ENCODE measurements at regions not wholly inside any gene's neighbourhood (a gene's known extent, or its start where the extent isn't known, plus 50 kb on each side); places are given as distances from the start of the nearest gene placed in this dataset.

DNA sequence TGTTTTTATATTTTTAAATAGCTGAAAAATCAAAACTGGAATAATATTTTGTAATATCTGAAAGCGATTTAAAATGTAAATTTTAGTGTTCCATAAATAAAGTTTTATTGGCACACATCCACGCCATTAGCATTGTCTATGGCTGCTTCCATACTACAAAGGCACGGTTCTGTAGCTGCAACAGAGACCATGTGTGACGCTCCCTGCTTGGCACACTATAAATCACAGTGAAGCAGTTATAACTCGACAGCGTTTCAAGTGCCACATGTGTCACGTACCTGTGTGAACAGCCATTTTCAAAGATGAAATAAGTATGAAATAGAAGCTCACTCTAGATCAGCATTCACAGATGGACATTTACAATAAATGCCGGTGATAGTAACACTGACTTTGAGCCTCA, 810.1 kb upstream of the WWC1 start:
- Histone ChIP-seq H3K4me3 (replicated peaks in 1 of 3; ENCODE audit: insufficient read depth in 1 of 3, low read depth in 2 of 3, low read length in 3 of 3) (no peak overlapping the region), H3K36me3 (replicated peaks in 1 of 2; ENCODE audit: control insufficient read depth in 1 of 2, insufficient read depth in 2 of 2, low read length in 2 of 2) (no peaks in the 10 kb centered on the region), H2AFZ (ENCODE audit: low read length) (no peak overlapping the region), H3K79me2 (ENCODE audit: insufficient read depth, low read length) (no peaks in the 10 kb centered on the region), H3K9me3 (ENCODE audit: low read length) (no peaks in the 10 kb centered on the region), H3K9ac (ENCODE audit: insufficient read depth, low read depth, low read length) (no peak overlapping the region), H3K27me3 (ENCODE audit: control insufficient read depth in 1 of 2, insufficient read depth in 2 of 2, low read length in 2 of 2) (no peaks in the 10 kb centered on the region), H3K4me1 (ENCODE audit: insufficient read depth, low read length) (no peaks in the 10 kb centered on the region), H3K4me2 (ENCODE audit: low read depth, low read length) (no peak overlapping the region), H3K27ac (ENCODE audit: extremely low read length, insufficient read depth, low read length) (no peak overlapping the region), H4K20me1 (ENCODE audit: insufficient read depth, low read length) (no peaks in the 10 kb centered on the region)
- ATAC-seq (no peak), FAIRE-seq (no peak), DNase-seq (ENCODE audit: low spot score) (no peak)
- POLR2A ChIA-PET, result no interaction called here
- in situ Hi-C loops (cut with HindIII; ENCODE audit: extremely low pct_ligation_motif_present, low pct_unique_long_range_greater_than_20kb), result no loop called here
- intact Hi-C loops (cut with micrococcal nuclease; ENCODE audit: unreplicated experiment), result loop anchor here (5.0 kb wide), 1 partner anchor 701 kb away; no protein-coding TSS in a partner anchor
- no TSS peak for BruUV-seq (replicated peaks)
- no peak for TF ChIP-seq ZNF451 (CRISPR knock-in tag; IDR thresholded peaks at IDR 0.05)
- TF ChIP-seq RFXAP (CRISPR knock-in tag; IDR thresholded peaks at IDR 0.05; ENCODE audit: borderline replicate concordance), result no peak
- TF ChIP-seq ATF1 (CRISPR knock-in tag; IDR thresholded peaks at IDR 0.05), result no peak
- TF ChIP-seq PHF5A (CRISPR knock-in tag; IDR thresholded peaks at IDR 0.05; ENCODE audit: low read depth, unreplicated experiment), result no peak
- TF ChIP-seq ZFP41 (CRISPR knock-in tag; IDR thresholded peaks at IDR 0.05; ENCODE audit: borderline replicate concordance), result no peak
- TF ChIP-seq, protein P1, sequence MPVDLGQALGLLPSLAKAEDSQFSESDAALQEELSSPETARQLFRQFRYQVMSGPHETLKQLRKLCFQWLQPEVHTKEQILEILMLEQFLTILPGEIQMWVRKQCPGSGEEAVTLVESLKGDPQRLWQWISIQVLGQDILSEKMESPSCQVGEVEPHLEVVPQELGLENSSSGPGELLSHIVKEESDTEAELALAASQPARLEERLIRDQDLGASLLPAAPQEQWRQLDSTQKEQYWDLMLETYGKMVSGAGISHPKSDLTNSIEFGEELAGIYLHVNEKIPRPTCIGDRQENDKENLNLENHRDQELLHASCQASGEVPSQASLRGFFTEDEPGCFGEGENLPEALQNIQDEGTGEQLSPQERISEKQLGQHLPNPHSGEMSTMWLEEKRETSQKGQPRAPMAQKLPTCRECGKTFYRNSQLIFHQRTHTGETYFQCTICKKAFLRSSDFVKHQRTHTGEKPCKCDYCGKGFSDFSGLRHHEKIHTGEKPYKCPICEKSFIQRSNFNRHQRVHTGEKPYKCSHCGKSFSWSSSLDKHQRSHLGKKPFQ (CRISPR knock-in tag; IDR thresholded peaks at IDR 0.05; ENCODE audit: insufficient replicate concordance), result no peak
- no peak for TF ChIP-seq ZNF326 (CRISPR knock-in tag; IDR thresholded peaks at IDR 0.05; ENCODE audit: borderline replicate concordance)
- TF ChIP-seq RXRA (CRISPR knock-in tag; IDR thresholded peaks at IDR 0.05), result no peak
- no peak for TF ChIP-seq ZFY (CRISPR knock-in tag; IDR thresholded peaks at IDR 0.05)
- TF ChIP-seq MAFK (conservative IDR thresholded peaks at IDR 0.05 in 1 of 2, IDR thresholded peaks at IDR 0.05 in 1 of 2; ENCODE audit: low read length in 2 of 2), result no peak
- TF ChIP-seq TBX3 (IDR thresholded peaks at IDR 0.05; ENCODE audit: borderline replicate concordance), result no peak
- TF ChIP-seq, protein P2, sequence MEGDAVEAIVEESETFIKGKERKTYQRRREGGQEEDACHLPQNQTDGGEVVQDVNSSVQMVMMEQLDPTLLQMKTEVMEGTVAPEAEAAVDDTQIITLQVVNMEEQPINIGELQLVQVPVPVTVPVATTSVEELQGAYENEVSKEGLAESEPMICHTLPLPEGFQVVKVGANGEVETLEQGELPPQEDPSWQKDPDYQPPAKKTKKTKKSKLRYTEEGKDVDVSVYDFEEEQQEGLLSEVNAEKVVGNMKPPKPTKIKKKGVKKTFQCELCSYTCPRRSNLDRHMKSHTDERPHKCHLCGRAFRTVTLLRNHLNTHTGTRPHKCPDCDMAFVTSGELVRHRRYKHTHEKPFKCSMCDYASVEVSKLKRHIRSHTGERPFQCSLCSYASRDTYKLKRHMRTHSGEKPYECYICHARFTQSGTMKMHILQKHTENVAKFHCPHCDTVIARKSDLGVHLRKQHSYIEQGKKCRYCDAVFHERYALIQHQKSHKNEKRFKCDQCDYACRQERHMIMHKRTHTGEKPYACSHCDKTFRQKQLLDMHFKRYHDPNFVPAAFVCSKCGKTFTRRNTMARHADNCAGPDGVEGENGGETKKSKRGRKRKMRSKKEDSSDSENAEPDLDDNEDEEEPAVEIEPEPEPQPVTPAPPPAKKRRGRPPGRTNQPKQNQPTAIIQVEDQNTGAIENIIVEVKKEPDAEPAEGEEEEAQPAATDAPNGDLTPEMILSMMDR (CRISPR knock-in tag; IDR thresholded peaks at IDR 0.05), result no peak
- TF ChIP-seq ZNF205 (CRISPR knock-in tag; IDR thresholded peaks at IDR 0.05), result no peak
- no peak for TF ChIP-seq ZNF589 (CRISPR knock-in tag; conservative IDR thresholded peaks at IDR 0.05)
- no peak for TF ChIP-seq NFKBIZ (CRISPR knock-in tag; IDR thresholded peaks at IDR 0.05)
- no peak for TF ChIP-seq DR1 (CRISPR knock-in tag; IDR thresholded peaks at IDR 0.05)
- TF ChIP-seq ZNF75D (CRISPR knock-in tag; IDR thresholded peaks at IDR 0.05; ENCODE audit: borderline replicate concordance), result no peak
- TF ChIP-seq RARG (CRISPR knock-in tag; IDR thresholded peaks at IDR 0.05; ENCODE audit: low read depth), result no peak
- no peak for TF ChIP-seq ZSCAN20 (CRISPR knock-in tag; IDR thresholded peaks at IDR 0.05; ENCODE audit: borderline replicate concordance)
- CTCF ChIA-PET (ENCODE audit: low intra/inter-chr PET ratio, low total read pairs), result no interaction called here
- WGBS (ENCODE audit: low lambda C conversion rate), result 20% methylated on average over 8 of the region's 8 CpGs
